ENCODE measurements at regions not wholly inside any gene's neighbourhood (a gene's known extent, or its start where the extent isn't known, plus 50 kb on each side); places are given as distances from the start of the nearest gene placed in this dataset.

DNA sequence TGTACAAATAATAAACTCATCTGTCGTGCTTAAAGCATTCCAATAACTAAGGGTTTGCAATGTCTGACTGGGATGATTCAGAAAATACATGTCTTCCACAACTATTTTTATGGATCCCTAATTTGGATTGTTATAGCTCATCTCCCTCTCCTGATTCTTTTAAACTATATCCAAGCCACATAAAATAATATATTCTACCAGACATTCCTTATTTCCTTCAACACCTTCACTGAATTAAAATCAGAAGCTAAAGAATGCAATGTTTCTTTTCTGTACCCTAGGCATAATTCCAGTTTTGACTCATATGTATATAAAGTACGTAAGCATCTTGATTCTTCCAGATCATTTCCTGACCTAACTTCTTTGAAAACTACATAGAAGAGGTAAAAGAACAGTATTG, 420.4 kb downstream of the EFNB2 start:
- no peak overlapping the region for H3K4me3 ChIP-seq
- intact Hi-C loops (cut with DNase I, micrococcal nuclease) = no loop called here
- TF ChIP-seq, protein P1, sequence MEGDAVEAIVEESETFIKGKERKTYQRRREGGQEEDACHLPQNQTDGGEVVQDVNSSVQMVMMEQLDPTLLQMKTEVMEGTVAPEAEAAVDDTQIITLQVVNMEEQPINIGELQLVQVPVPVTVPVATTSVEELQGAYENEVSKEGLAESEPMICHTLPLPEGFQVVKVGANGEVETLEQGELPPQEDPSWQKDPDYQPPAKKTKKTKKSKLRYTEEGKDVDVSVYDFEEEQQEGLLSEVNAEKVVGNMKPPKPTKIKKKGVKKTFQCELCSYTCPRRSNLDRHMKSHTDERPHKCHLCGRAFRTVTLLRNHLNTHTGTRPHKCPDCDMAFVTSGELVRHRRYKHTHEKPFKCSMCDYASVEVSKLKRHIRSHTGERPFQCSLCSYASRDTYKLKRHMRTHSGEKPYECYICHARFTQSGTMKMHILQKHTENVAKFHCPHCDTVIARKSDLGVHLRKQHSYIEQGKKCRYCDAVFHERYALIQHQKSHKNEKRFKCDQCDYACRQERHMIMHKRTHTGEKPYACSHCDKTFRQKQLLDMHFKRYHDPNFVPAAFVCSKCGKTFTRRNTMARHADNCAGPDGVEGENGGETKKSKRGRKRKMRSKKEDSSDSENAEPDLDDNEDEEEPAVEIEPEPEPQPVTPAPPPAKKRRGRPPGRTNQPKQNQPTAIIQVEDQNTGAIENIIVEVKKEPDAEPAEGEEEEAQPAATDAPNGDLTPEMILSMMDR (IDR thresholded peaks at IDR 0.05) = no peak
- H3K9me3 ChIP-seq = no peaks in the 10 kb centered on the region
- no peak for DNase-seq
- no peaks in the 10 kb centered on the region for H3K36me3 ChIP-seq (ENCODE audit: low read depth)
- no peaks in the 10 kb centered on the region for H3K4me1 ChIP-seq (ENCODE audit: low read depth)
- ATAC-seq = no peak

GRCh38 chr13:106113796-106114195, 421.7 kb downstream of the EFNB2 start:
- H3K9me3 ChIP-seq = no peaks in the 10 kb centered on the region
- H3K4me1 ChIP-seq (ENCODE audit: low read depth) = no peaks in the 10 kb centered on the region
- TF ChIP-seq, protein P1 (IDR thresholded peaks at IDR 0.05) = no peak
- DNase-seq = no peak
- intact Hi-C loops (cut with DNase I, micrococcal nuclease) = no loop called here
- H3K36me3 ChIP-seq (ENCODE audit: low read depth) = no peaks in the 10 kb centered on the region
- ATAC-seq = no peak
- H3K4me3 ChIP-seq = no peak overlapping the region

GRCh38 chr13:106112191-106112590, 423.3 kb downstream of the EFNB2 start:
- ATAC-seq (no peak), DNase-seq (no peak)
- no peaks in the 10 kb centered on the region for H3K9me3 ChIP-seq
- H3K36me3 ChIP-seq (ENCODE audit: low read depth) = no peaks in the 10 kb centered on the region
- no peak overlapping the region for H3K4me3 ChIP-seq
- TF ChIP-seq, protein P1 (IDR thresholded peaks at IDR 0.05) = no peak
- H3K4me1 ChIP-seq (ENCODE audit: low read depth) = peaks cover 3% of the 10 kb centered on the region
- intact Hi-C loops (cut with DNase I, micrococcal nuclease) = no loop called here

GRCh38 chr13:106110241-106110855, 425.1 kb downstream of the EFNB2 start:
- TF ChIP-seq, protein P1 (IDR thresholded peaks at IDR 0.05) = no peak
- ATAC-seq = no peak
- intact Hi-C loops (cut with DNase I, micrococcal nuclease) = no loop called here
- Histone ChIP-seq H3K36me3 (ENCODE audit: low read depth) (no peaks in the 10 kb centered on the region), H3K4me3 (no peak overlapping the region), H3K9me3 (no peaks in the 10 kb centered on the region), H3K4me1 (ENCODE audit: low read depth) (peaks cover 3% of the 10 kb centered on the region)
- no peak for DNase-seq

- intact Hi-C loops (cut with DNase I, micrococcal nuclease) = no loop called here
- TF ChIP-seq, protein P1 (IDR thresholded peaks at IDR 0.05) = no peak
- H3K4me1 ChIP-seq (ENCODE audit: low read depth) = peaks cover 5% of the 10 kb centered on the region
- H3K36me3 ChIP-seq (ENCODE audit: low read depth) = no peaks in the 10 kb centered on the region
- H3K4me3 ChIP-seq = no peak overlapping the region
- H3K9me3 ChIP-seq = no peaks in the 10 kb centered on the region
- no peak for ATAC-seq
- no peak for DNase-seq
Observed at GRCh38 chr13:106109391-106109791, 426.1 kb downstream of the EFNB2 start.

DNA sequence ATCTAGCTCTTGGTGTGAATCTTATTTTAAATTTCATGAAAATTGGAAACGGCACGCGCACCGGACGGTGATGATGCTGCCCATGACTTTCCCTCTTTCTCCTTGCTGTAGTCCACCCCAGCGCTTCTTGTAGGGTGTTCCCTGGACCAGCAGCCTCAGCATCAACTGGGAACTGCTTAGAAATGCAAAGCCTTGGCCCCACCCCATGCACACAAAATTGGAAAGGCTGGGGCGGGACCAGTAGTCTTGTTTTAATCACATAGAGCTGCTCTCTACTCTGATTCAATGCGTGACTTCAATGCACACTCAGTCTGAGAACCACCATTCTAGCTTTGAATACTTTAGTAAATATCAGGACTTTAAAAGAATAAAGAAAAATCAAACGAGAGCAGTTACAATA, 427.1 kb downstream of the EFNB2 start:
- Histone ChIP-seq H3K4me1 (ENCODE audit: low read depth) (peaks cover 6% of the 10 kb centered on the region), H3K9me3 (no peaks in the 10 kb centered on the region), H3K4me3 (no peak overlapping the region), H3K36me3 (ENCODE audit: low read depth) (no peaks in the 10 kb centered on the region)
- TF ChIP-seq, protein P1 (IDR thresholded peaks at IDR 0.05) = no peak
- no peak for DNase-seq
- ATAC-seq = no peak
- intact Hi-C loops (cut with DNase I, micrococcal nuclease) = no loop called here
